IMR-90 (cell line): ENCODE measurements at regions not wholly inside any gene's neighbourhood (a gene's known extent, or its start where the extent isn't known, plus 50 kb on each side); places are given as distances from the start of the nearest gene placed in this dataset.

ENCODE experiments used
- ATAC-seq: fragments of 200-7000 bp; cut with Tn5 transposase; 2 replicates; pipeline ENCODE4 v1.9.1; 2020; ENCODE audit warnings: low read depth, mild to moderate bottlenecking, moderate library complexity
- BruUV-seq: library from RNA; stranded (reverse); fragments of 400-500 nt; replicated peaks from 2 replicates; lab custom pipeline; 2021; lab: Mats Ljungman, UMichigan
- CTCF ChIA-PET: fragments of 300-600 bp; formaldehyde crosslinking; extraction: SDS; loops from one replicate; lab custom pipeline; 2021; ENCODE audit warnings: antibody characterized with exemption; lab: Yijun Ruan, JAX
- POLR2A ChIA-PET: fragments of 300-600 bp; sonication (Branson Sonifier 250); formaldehyde crosslinking; loops from one replicate; lab custom pipeline; 2022; ENCODE audit warnings: antibody characterized with exemption; ENCODE audit not compliant: unreplicated experiment; lab: Charles Lee
- DNase-seq: peaks from one replicate; pipeline ENCODE4 v3.0.0; 2013
- H2AFZ ChIP-seq: replicated peaks from 2 replicates; pipeline ENCODE3; 2013; ENCODE audit warnings: low read length, mild to moderate bottlenecking; ENCODE audit not compliant: poor library complexity
- H2AK5ac ChIP-seq: 2 replicates; pipeline ENCODE4 v1.6.1; 2013; ENCODE audit warnings: low read depth, low read length, inconsistent platforms
- H2AK9ac ChIP-seq: replicated peaks from 2 replicates; pipeline ENCODE3; 2013; ENCODE audit warnings: mild to moderate bottlenecking, low read depth, low read length, moderate library complexity; ENCODE audit not compliant: poor library complexity
- H2BK120ac ChIP-seq: 2 replicates; pipeline ENCODE4 v1.6.1; 2013; ENCODE audit warnings: low read depth, low read length, inconsistent platforms
- H2BK15ac ChIP-seq: 3 replicates; pipeline ENCODE4 v1.6.1; 2013; ENCODE audit warnings: low read depth, low read length, inconsistent platforms
- H2BK20ac ChIP-seq: 2 replicates; pipeline ENCODE4 v1.6.1; 2013; ENCODE audit warnings: low read depth, mild to moderate bottlenecking, inconsistent platforms, low read length, moderate library complexity
- H2BK5ac ChIP-seq: 2 replicates; pipeline ENCODE4 v1.6.1; 2013; ENCODE audit warnings: mild to moderate bottlenecking, low read depth, low read length, inconsistent platforms; ENCODE audit not compliant: poor library complexity, severe bottlenecking
- H3K14ac ChIP-seq: replicated peaks from 2 replicates; pipeline ENCODE4 v1.6.1; 2013; ENCODE audit warnings: low read depth, low read length, inconsistent platforms
- H3K18ac ChIP-seq: 2 replicates; pipeline ENCODE4 v1.6.1; 2013; ENCODE audit warnings: low read depth, low read length, control low read depth
- H3K23ac ChIP-seq: 2 replicates; pipeline ENCODE4 v1.6.1; 2013; ENCODE audit warnings: low read depth, low read length, inconsistent platforms
- H3K27ac ChIP-seq: 2 replicates; pipeline ENCODE4 v1.5.1; 2013; ENCODE audit warnings: mild to moderate bottlenecking, control low read depth, low read length; ENCODE audit not compliant: insufficient read depth
- H3K27me3 ChIP-seq: 2 replicates; pipeline ENCODE4 v1.6.1; 2013; ENCODE audit warnings: low read length; ENCODE audit not compliant: control insufficient read depth, insufficient read depth
- H3K36me3 ChIP-seq: 2 replicates; pipeline ENCODE4 v1.6.1; 2013; ENCODE audit warnings: low read length, mixed read lengths; ENCODE audit not compliant: control insufficient read depth, insufficient read depth
- H3K4ac ChIP-seq: 2 replicates; pipeline ENCODE4 v1.6.1; 2013; ENCODE audit warnings: low read depth, low read length, inconsistent platforms
- H3K4me1 ChIP-seq: 2 replicates; pipeline ENCODE4 v1.6.1; 2013; ENCODE audit warnings: low read length, mixed read lengths; ENCODE audit not compliant: control insufficient read depth, insufficient read depth
- H3K4me2 ChIP-seq: 2 replicates; pipeline ENCODE4 v1.6.1; 2013; ENCODE audit warnings: low read depth, mild to moderate bottlenecking, control low read depth, low read length, moderate library complexity
- H3K4me3 ChIP-seq: 2 replicates; pipeline ENCODE4 v1.5.1; 2013; ENCODE audit warnings: low read depth, mild to moderate bottlenecking, control low read depth, low read length, moderate library complexity; ENCODE audit not compliant: insufficient read depth
- H3K56ac ChIP-seq: 2 replicates; pipeline ENCODE4 v1.6.1; 2013; ENCODE audit warnings: low read length, inconsistent platforms; ENCODE audit not compliant: insufficient read depth; ENCODE audit errors: extremely low read depth
- H3K79me1 ChIP-seq, 2 experiments: 2 replicates each; pipeline ENCODE4 v1.6.1; 2013; ENCODE audit warnings: low read length in 2 of 2, inconsistent platforms in 1 of 2, low read depth in 1 of 2
- H3K9ac ChIP-seq: 2 replicates; pipeline ENCODE4 v1.6.1; 2013; ENCODE audit warnings: low read depth, low read length, control low read depth
- H3K9me1 ChIP-seq: 2 replicates; pipeline ENCODE4 v1.6.1; 2013; ENCODE audit warnings: low read length, inconsistent platforms; ENCODE audit not compliant: insufficient read depth
- H3K9me3 ChIP-seq: 2 replicates; pipeline ENCODE4 v1.6.1; 2013; ENCODE audit warnings: low read length; ENCODE audit not compliant: control insufficient read depth, insufficient read depth
- H4K20me1 ChIP-seq: 2 replicates; pipeline ENCODE4 v1.6.1; 2013; ENCODE audit warnings: low read length, inconsistent platforms; ENCODE audit not compliant: insufficient read depth
- H4K5ac ChIP-seq: 2 replicates; pipeline ENCODE4 v1.6.1; 2013; ENCODE audit warnings: mild to moderate bottlenecking, low read depth, low read length, control low read depth
- H4K8ac ChIP-seq, 2 experiments: 2 replicates each; pipeline ENCODE4 v1.6.1; 2013; ENCODE audit warnings: low read depth in 2 of 2, low read length in 2 of 2, control low read depth in 1 of 2, inconsistent platforms in 1 of 2
- H4K91ac ChIP-seq: 2 replicates; pipeline ENCODE4 v1.6.1; 2013; ENCODE audit warnings: low read depth, low read length, inconsistent platforms; ENCODE audit not compliant: insufficient read depth
- BHLHE40 ChIP-seq: fragments of 150-350 bp; IDR thresholded peaks from 2 replicates; pipeline ENCODE4 v1.6.1; 2016; ENCODE audit warnings: mild to moderate bottlenecking, low read depth, low read length
- CEBPB ChIP-seq: IDR thresholded peaks from 2 replicates; pipeline ENCODE4 v1.6.1; 2012; ENCODE audit warnings: low read depth, low read length, improper control_type of control experiment
- CHD1 ChIP-seq: IDR thresholded peaks from 2 replicates; pipeline ENCODE4 v1.6.1; 2012; ENCODE audit warnings: low read depth, low read length, improper control_type of control experiment
- FOS ChIP-seq: fragments of 150-350 bp; IDR thresholded peaks from 2 replicates; pipeline ENCODE4 v1.6.1; 2016; ENCODE audit warnings: low read depth, low read length
- MAFK ChIP-seq: IDR thresholded peaks from 2 replicates; pipeline ENCODE4 v1.6.1; 2012; ENCODE audit warnings: low read depth, low read length, improper control_type of control experiment
- MAZ ChIP-seq: IDR thresholded peaks from 2 replicates; pipeline ENCODE4 v1.6.1; 2012; ENCODE audit warnings: low read depth, mild to moderate bottlenecking, low read length, improper control_type of control experiment, moderate library complexity, borderline replicate concordance
- MXI1 ChIP-seq: IDR thresholded peaks from 2 replicates; pipeline ENCODE4 v1.6.1; 2012; ENCODE audit warnings: low read depth, mild to moderate bottlenecking, low read length, moderate library complexity, borderline replicate concordance
- NFE2L2 ChIP-seq: fragments of 150-350 bp; IDR thresholded peaks from 2 replicates; pipeline ENCODE4 v1.6.1; 2016; ENCODE audit warnings: low read depth, mild to moderate bottlenecking, low read length
- POLR2A ChIP-seq: IDR thresholded peaks from 2 replicates; pipeline ENCODE4 v1.6.1; 2012; ENCODE audit warnings: mild to moderate bottlenecking, low read depth, low read length
- RAD21 ChIP-seq: IDR thresholded peaks from 2 replicates; pipeline ENCODE4 v1.6.1; 2012; ENCODE audit warnings: low read length, improper control_type of control experiment
- RCOR1 ChIP-seq: IDR thresholded peaks from 2 replicates; pipeline ENCODE4 v1.6.1; 2012; ENCODE audit warnings: mild to moderate bottlenecking, low read length, improper control_type of control experiment; ENCODE audit not compliant: insufficient replicate concordance
- RFX5 ChIP-seq: IDR thresholded peaks from 2 replicates; pipeline ENCODE4 v1.8.0; 2012; ENCODE audit warnings: low read depth, mild to moderate bottlenecking, low read length, moderate library complexity
- SMC3 ChIP-seq: fragments of 150-350 bp; IDR thresholded peaks from 2 replicates; pipeline ENCODE4 v1.6.1; 2016; ENCODE audit warnings: low read depth, mild to moderate bottlenecking, antibody characterized with exemption, low read length, moderate library complexity
- WGBS, 2 experiments: methylation state at CpG; one replicate each; pipeline versions ENCODE4 v1.1.5 to v1.1.7; 2013; ENCODE audit warnings: missing lambda C conversion rate in 2 of 2; ENCODE audit not compliant: insufficient read length in 1 of 2; ENCODE audit errors: extremely low coverage in 2 of 2; 5-methylcytosine and 5-hydroxymethylcytosine counted together
- dilution Hi-C: fragments of 300-500 bp; cut with HindIII; formaldehyde crosslinking; loops from one replicate; pipeline ENCODE4 v1.14.3; 2018; ENCODE audit warnings: low sequenced_read_pairs; ENCODE audit not compliant: unreplicated experiment
- in situ Hi-C: fragments of 300-500 bp; cut with MboI; formaldehyde crosslinking; loops from 3 replicates; pipeline ENCODE4 v1.14.3; 2019; ENCODE audit warnings: low sequenced_read_pairs, inconsistent platforms, mixed read lengths
- intact Hi-C: fragments of 100-400 bp; cut with micrococcal nuclease; formaldehyde crosslinking; loops from 2 replicates; pipeline ENCODE4 v1.10.0; 2022
- TF ChIP-seq, protein P1 (sequence below): fragments of 150-350 bp; IDR thresholded peaks from 2 replicates; pipeline ENCODE4 v1.6.1; 2017; ENCODE audit warnings: mild to moderate bottlenecking, antibody characterized with exemption, low read length, low read depth
- TF ChIP-seq, protein P2 (sequence below): fragments of 150-350 bp; IDR thresholded peaks from 2 replicates; pipeline ENCODE4 v1.6.1; 2016; ENCODE audit warnings: low read depth, mild to moderate bottlenecking, low read length, moderate library complexity, borderline replicate concordance
- TF ChIP-seq, protein P3 (sequence below): conservative IDR thresholded peaks from 2 replicates; pipeline ENCODE4 v1.5.1; 2012; ENCODE audit warnings: mild to moderate bottlenecking, low read depth, low read length, improper control_type of control experiment

DNA sequence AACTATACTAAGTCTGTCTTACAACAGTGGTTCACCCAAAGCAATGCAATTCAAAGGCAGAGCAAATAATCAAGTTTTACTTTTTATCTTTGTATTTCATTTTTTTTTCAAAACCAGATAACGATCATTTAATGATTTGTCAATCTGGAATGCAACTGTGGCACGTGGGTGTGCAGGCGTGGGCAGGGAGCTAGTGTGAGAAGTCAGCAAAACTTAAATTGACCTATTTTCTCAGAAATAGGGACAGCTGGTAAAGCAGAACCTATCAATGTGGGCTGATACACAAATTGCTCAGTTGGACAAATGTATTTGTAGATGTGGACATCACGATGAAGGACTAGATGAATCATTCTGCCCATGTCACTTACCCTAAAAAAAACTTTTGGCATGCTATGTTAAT is 105.6 kb downstream of the CBLL2 start:
- Histone ChIP-seq H3K27ac (no peak overlapping the region), H4K20me1 (no peaks in the 10 kb centered on the region), H4K8ac (no peak overlapping the region), H2BK15ac (no peak overlapping the region; the same call in 2 of the 3 replicates), H3K4me1 (peaks cover under 1% of the 10 kb centered on the region; the same call in 1 of the 2 replicates), H3K56ac (no peak overlapping the region), H2BK120ac (no peak overlapping the region), H2AFZ (no peak overlapping the region), H3K23ac (no peak overlapping the region), H3K18ac (no peak overlapping the region), H3K9ac (no peak overlapping the region), H2AK5ac (no peak overlapping the region), H4K5ac (no peak overlapping the region), H3K4me2 (no peak overlapping the region), H3K36me3 (no peaks in the 10 kb centered on the region), H3K4ac (no peak overlapping the region), H2AK9ac (no peak overlapping the region), H3K14ac (no peak overlapping the region), H2BK5ac (no peak overlapping the region), H3K4me3 (no peak overlapping the region), H3K79me1 (no peaks in the 10 kb centered on the region), H2BK20ac (no peak overlapping the region), H4K91ac (no peak overlapping the region), H3K27me3 (no peaks in the 10 kb centered on the region), H3K9me3 (no peaks in the 10 kb centered on the region), H3K9me1 (no peaks in the 10 kb centered on the region)
- intact Hi-C loops (no loop called here), in situ Hi-C loops (no loop called here), dilution Hi-C loops (no loop called here)
- DNase-seq (no peak), ATAC-seq (no peak)
- TF ChIP-seq RFX5 (no peak), FOS (no peak), NFE2L2 (no peak), MXI1 (no peak), MAFK (no peak), MAZ (no peak), POLR2A (no peak), SMC3 (no peak), RAD21 (no peak), RCOR1 (no peak), CEBPB (no peak), CHD1 (no peak), BHLHE40 (no peak)
- TF ChIP-seq, protein P1, sequence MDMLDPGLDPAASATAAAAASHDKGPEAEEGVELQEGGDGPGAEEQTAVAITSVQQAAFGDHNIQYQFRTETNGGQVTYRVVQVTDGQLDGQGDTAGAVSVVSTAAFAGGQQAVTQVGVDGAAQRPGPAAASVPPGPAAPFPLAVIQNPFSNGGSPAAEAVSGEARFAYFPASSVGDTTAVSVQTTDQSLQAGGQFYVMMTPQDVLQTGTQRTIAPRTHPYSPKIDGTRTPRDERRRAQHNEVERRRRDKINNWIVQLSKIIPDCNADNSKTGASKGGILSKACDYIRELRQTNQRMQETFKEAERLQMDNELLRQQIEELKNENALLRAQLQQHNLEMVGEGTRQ: no peak
- TF ChIP-seq, protein P2, sequence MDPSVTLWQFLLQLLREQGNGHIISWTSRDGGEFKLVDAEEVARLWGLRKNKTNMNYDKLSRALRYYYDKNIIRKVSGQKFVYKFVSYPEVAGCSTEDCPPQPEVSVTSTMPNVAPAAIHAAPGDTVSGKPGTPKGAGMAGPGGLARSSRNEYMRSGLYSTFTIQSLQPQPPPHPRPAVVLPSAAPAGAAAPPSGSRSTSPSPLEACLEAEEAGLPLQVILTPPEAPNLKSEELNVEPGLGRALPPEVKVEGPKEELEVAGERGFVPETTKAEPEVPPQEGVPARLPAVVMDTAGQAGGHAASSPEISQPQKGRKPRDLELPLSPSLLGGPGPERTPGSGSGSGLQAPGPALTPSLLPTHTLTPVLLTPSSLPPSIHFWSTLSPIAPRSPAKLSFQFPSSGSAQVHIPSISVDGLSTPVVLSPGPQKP: no peak
- TF ChIP-seq, protein P3, sequence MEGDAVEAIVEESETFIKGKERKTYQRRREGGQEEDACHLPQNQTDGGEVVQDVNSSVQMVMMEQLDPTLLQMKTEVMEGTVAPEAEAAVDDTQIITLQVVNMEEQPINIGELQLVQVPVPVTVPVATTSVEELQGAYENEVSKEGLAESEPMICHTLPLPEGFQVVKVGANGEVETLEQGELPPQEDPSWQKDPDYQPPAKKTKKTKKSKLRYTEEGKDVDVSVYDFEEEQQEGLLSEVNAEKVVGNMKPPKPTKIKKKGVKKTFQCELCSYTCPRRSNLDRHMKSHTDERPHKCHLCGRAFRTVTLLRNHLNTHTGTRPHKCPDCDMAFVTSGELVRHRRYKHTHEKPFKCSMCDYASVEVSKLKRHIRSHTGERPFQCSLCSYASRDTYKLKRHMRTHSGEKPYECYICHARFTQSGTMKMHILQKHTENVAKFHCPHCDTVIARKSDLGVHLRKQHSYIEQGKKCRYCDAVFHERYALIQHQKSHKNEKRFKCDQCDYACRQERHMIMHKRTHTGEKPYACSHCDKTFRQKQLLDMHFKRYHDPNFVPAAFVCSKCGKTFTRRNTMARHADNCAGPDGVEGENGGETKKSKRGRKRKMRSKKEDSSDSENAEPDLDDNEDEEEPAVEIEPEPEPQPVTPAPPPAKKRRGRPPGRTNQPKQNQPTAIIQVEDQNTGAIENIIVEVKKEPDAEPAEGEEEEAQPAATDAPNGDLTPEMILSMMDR: no peak
- CTCF ChIA-PET: no interaction called here
- no TSS peak for BruUV-seq
- WGBS, 2 experiments: no CpG with 5 or more reads among the region's 4 CpGs
- POLR2A ChIA-PET: no interaction called here
